GM20431 (cell line): ENCODE measurements at regions not wholly inside any gene's neighbourhood (a gene's known extent, or its start where the extent isn't known, plus 50 kb on each side); places are given as distances from the start of the nearest gene placed in this dataset.

Source experiments
- in situ Hi-C: fragments of 300-500 bp; cut with MseI, MboI; formaldehyde crosslinking; loops from one replicate; pipeline ENCODE4 v1.15.0; 2020; ENCODE audit warnings: low sequenced_read_pairs; ENCODE audit not compliant: unreplicated experiment

DNA sequence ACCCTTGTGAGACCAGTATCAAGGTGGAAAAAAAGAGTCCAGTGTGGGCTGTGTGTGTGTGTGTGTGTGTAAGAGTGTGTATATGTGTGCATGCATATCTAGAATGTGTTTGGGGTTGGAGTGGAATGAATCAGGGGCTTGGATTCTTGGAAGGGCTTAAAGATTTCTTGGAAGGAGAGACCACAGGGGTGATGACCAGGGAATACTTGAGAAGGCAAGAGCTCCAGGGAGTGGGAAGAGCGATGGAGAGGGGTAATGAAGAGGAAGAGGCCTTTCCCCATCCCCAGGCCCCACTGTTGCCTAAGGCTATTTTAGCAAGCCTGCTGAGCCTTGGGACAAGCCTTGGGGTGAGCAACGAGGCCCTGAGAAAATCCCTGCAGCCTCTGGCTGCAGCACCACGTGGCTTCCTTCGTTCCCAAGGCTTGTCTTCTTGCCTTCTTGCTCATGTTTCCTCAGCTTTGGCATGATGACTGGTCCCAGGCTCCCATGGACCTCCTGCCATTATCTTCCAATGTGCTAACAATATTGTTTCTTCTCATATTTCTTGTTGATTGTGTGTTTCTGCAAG, 663.4 kb downstream of the INHBA start:
- in situ Hi-C loops, result no loop called here

DNA sequence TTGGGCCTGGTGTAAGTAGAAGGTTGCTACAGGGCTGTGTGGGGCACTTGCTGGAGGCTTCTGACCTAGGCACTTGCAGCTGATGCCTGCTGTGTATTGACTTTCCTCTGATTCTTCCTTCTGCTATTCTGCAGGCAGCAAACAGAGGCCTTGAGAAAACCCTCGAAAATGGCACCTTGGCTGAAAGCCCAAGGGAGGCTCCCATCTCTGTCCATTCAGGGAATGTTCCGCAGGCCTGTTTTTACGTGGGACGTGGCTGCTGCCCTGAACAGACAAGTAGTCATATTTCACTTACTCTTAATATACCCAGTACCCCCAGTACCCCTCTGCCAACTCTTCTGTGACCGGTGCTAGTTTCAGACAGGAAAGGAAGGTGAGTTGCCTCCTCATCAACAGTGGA, 664.7 kb downstream of the INHBA start:
- in situ Hi-C loops, result no loop called here

DNA sequence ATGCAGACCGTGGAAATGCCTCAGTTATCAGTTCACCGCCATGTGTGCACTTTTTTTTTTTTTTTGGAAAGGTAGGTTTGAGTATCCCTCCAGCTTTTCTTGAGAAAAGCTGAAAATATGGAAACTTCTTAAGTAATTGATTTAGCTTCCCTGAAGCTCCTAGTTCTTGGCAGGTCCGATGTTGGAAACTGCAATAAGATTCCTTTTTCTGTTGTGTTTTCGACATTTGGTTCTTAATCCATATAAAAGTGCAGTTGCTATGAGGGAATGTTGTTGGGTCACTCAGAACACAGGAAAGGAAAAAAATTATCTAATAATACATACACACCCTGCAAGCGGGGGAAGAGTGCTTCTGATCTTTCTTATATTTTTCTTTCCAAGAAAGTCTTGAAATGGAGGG, 665.2 kb downstream of the INHBA start:
- in situ Hi-C loops, result no loop called here

DNA sequence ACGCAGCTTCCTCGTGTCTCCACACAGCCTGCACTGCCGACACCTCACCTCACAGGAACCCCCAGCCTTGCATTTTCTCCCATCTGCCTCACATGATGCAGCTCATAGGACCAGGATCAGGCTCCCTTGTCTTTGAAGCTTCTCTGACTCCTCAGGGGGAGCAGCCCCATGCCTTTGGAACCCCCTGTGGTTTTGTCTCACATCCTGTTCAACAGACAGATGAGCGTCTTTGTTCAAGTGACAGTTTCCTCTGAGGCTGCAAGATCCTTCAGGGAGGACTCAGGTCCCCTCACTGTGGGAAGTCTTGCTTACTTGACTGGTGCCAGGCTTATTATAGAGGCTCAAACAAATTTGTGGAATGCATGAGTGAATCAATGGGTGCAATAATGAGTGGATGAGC, 667.1 kb downstream of the INHBA start:
- in situ Hi-C loops, result no loop called here

DNA sequence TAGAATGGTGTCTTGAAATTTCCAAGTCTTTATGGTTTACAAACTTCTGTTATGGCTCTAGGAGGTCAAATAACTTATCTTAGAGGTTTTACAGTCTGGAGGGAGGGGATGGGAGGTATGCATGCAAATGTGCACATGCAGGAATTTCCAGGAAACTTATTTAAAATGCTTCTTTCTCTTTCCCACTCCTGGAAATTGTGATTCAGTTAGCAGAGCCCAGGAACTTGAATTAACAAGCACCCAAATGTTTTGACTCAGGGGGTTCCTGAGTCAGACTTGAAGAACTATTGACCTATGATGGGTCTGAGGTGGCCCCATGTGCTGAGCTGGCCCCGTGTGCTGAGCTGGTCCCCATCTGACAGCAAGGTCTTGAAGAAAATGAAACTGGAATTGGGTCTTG, 669.4 kb downstream of the INHBA start:
- in situ Hi-C loops, result no loop called here

DNA sequence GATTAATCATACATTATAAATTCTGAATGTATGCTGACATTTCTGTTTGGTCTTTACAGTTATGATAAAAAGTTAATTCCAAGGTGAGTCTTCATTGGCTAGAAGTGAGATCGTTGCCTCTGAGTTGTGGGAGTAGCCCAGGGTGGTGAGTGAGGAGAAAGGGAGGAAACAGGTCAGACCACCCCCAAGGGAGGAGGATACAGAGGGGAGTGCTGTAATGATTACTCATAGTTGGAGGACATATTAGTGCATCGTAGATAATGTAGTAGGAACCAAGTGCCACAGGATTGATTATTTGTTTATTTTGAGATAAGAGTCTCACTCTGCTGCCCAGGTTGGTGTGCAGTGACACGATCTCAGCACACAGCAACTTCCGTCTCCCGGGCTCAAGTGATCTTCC, 672.2 kb downstream of the INHBA start:
- in situ Hi-C loops, result no loop called here

DNA sequence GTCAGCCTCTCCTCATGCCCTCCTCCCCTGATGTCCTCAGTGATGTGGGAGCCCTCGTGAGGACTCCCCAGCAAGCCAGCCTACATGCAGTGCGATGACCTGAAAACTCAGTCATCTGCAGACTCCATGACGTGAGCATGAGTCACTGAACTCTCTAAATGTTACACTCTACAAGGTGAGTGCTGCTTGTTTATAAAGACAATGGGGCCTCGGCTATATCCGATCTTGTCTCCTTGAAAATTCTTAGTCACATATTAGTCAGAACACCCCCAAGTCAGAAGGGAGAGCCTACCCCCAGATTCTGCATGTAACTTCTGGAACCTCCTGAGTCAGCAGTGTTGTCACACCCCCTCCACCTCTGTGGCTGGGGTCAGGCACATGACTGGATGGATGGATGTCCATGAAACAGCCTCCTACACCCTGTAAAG, 673.8 kb downstream of the INHBA start:
- in situ Hi-C loops, result no loop called here

DNA sequence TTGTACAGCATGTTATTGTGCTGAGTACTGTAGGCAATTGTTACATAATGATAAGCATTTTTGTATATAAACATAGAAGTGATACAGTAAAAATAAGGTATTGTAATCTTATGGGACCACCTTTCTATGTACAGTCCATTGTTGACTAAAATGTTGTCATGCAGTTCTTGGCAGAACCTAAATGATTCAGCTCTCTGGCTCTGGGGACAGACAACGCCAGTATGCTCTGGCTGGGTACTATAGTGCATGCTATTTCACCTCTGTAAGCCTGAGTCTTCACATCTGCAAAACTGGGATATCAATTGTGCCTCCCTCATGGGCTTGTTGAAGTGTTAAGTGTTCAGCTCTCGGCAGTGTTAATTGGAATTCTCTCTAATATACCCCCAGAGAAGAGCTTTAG, 674.3 kb downstream of the INHBA start:
- in situ Hi-C loops, result no loop called here

DNA sequence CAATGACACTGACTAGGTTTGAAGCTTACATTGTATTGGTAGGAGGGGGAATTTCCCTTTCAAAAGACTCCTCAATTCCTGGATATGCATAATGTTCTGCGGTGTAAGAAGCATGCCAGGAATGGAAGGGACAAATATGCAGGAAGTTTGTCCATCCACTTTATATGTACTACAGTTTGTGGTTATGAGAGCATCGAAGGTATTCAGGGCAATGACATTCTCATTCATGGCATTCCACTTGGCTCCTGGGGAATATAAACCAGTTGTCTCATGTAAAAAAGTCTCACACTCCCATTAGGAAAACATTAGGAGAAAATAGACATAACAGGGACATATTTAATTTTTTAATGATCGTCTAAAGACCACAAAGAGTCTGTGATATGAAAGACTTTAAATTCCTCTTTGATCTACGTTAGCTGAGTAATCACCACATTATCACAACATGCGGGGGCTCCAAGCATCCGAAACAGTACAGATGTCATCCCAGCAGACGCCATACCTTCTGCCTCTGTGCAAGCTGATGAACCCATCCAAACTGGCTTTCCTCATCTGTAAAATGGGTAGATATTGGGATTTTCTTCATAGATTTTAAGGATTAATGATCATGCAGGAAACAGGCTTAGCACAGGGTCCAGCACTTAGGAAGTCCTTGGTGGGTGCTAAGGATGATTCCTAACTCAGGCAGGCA, 675.3 kb downstream of the INHBA start:
- in situ Hi-C loops, result no loop called here

DNA sequence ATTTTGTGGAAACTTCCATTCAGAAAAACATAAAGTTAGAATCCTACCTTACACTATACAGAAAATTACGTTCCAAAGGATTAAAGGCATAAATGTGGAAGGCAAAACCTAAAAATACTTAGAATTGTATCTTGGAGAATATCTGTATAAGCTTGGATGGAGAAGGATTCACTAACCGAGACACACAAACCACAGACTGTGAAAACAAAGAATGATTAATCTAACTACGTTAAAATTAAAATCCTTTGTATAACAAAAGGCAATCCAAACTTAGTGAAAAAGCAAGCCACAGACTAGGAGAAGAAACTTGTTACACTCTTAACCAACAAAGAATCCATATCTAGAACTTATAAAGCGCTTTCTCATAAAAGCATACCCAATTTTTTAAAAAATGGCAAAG, 678.8 kb downstream of the INHBA start:
- in situ Hi-C loops, result no loop called here

DNA sequence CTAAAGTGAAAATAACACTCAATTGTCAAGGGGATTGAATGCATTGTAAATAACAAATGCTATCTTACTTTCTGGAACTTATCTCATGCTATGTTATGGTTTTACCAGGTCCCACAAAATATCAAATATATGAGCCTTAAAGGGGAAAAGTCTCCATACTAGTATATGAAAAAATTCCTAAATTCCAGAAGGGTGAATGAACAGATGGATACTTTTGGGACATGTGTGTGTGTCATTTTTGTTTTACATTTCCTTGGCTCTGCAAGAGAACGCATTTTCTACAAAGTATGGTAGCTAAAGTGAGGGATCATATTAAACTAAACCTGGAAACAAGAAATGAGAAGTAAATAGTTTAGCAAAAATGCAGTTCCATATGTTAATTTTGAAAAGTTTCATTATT, 682.8 kb downstream of the INHBA start:
- in situ Hi-C loops, result no loop called here

DNA sequence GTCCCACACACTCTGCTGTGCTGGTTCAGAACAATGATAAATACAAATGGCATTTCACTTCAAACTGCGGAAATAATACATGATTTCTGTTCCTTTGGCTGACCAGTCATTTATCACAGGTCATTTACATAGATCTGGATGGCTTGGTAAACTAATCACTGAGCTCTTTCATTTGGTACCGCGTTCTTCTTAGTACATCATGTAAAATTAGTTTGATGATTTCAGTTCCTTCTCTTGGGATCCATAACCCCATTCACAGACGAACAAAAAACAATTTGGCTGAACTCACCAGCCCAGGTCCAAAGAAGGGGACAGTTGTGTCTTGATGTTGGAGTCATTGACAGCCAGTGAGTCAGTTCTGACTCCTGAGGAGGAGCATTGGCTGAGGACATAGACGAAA, 689.8 kb downstream of the INHBA start:
- in situ Hi-C loops, result no loop called here

DNA sequence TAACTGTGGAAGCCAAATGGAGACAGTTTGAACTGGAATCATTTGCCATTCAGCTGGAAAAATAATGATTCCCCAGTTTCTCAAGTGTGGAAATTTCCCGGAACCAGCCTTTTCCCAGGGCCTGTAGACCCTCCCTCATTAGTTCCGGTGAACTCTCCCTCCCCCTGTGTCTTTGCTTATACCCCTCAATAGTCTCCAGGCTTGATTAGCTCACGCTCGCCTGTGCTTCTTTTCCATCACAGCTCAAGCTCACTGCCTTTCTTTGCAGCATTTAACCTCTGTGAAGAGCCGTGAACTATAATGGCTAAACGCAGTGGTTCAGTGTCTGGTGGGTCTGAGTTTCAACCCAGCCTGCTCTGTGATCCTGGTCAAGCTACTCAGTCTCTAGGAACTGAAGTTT, 690.8 kb downstream of the INHBA start:
- in situ Hi-C loops, result no loop called here

DNA sequence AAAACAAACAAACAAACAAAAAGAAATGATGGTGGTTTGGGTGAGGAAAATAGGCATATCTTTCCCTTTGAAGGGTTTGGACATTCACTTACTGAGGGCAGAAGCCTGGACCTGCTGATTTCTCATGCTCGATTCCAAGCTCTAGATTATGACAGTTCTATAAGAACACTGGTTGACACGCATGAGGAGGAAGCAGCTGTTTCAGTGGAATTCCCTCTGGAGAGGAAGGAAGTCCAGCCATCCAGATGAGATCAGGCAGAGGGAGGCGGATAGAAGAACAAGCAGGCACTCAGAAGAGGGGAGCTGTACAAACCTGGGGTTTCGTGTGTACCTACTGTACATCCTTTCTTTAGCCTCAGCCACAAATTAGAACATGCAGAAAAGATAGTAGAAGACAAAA, 691.9 kb downstream of the INHBA start:
- in situ Hi-C loops, result no loop called here

DNA sequence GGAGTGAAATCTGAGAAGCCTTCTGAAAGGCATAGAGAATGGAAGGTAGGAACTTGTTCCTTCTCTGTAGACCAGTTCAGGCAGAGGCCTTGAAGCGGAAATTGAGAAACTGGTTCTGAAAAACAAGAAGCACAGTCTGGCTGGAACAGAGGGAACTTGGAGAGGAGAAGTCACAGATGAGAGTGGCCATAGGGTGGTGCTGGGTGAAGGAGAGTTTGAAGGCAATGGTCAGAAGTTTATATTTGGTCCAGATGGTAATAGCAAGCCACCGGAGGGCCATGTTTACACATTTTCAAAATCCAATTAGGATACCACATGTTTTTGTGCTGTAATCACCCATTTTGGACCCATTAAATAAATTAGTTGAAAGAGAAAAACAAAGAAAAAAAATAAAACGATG, 692.5 kb downstream of the INHBA start:
- in situ Hi-C loops, result no loop called here

DNA sequence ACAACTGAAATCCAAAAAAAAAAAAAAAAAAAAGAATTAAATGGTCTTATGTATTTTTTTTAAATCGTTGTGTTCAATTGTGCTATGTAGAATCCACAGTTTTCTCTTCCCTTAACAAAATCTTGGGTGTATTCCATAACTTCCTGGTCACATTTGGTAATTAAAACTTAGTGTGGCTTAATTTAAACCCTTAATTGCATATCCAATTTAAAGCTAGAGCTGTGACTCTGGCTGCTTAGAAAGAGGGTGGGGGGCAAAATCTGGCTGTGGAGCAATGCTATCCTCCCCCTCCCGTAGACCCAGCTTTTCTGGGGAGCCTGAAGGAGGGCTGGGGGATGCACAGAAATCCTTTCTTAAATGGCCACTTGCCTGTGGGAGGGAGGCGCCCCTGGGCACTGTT, 695.1 kb downstream of the INHBA start:
- in situ Hi-C loops, result no loop called here

DNA sequence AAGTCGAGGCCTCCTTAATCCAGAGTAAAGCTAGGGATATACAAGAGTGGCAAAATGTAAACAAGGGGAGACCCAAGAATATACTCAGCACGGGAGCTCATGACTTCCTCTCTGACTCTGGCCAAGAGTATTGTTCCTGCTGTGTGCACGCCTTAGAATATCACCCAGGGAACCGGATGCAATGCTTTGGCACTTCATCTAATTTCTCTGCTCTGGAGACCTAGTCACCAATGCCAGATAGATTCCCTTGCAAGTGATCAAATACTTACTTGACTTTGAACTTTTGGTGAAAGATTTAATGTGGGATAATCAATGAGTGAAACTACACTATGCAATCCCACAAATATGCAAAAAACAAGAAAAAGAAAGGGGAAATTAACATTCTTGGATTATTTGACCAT, 695.5 kb downstream of the INHBA start:
- in situ Hi-C loops, result no loop called here

DNA sequence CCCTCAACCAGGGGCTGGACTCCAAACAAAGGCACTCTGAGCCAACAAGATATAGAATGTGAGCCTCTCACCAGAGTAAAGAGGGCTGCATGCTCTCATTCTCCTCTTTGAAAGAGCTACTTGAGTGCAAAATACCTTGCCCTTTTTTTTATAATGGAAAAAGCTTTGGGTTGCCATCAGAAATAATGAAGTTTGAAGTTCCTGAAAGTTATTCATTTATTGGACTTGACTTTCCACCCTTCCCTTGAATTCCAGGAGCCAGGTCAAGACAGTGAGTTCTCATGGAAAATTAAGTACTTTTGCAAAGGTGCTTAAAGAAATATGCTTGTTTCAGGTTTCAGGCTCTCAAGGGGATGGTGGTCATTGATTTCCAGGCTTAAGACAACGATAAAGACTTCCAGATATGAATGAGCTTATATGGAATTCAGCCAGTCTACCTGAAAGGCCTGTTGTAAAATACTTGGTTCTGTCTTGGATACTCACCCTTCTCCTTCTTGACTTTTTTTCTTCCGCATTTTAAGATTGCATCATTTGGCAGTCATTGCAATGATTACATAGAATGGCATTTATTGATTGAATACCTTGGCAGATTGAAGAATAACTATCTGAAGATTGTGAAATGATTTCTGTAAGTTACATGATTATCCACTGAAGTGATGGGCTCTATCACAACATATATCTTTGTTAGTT, 696.4 kb downstream of the INHBA start:
- in situ Hi-C loops, result no loop called here

DNA sequence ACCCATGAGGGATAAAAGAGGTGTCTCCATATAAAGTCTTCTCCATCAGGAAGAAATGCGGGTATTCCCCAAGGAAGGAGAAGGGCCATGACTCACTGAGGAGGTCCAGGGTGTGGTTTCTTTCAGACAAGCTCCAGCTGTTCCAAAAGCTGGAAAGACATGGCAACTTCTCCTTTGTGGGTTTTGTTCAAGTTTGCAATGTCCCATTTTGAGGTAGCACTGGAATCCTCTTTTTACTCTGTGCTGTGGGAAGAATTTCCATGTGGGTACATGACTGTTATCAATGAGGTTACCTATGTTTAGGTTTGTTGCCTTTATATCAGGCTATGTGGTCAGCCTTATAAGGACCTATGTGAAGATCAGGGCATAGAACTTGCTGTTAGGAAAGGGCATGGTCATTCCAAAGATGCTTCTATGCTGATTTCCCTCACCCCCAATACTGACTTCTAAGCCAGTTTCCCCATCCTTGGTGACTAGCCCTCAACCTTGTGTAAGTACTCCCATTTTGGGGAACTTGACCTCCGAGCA, 697.5 kb downstream of the INHBA start:
- in situ Hi-C loops, result no loop called here

DNA sequence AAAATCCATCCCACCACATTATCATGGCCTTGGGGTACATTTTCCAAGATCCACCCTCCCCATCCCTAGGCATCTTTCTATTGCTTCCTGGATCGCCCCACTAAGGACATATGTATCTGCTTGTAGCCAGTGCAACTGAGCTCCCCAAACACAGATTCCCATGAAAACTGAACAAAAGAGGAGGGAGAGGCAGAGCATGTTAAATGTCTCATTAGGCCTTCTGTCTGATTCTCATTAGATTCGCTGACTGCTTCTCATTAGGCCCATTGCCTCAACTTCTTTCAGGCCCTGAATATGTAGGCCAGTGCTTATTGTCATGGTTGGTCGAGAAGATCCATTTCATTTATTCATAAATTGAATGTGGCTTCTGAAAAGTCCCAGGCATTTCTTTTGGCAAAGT, 698.9 kb downstream of the INHBA start:
- in situ Hi-C loops, result no loop called here

DNA sequence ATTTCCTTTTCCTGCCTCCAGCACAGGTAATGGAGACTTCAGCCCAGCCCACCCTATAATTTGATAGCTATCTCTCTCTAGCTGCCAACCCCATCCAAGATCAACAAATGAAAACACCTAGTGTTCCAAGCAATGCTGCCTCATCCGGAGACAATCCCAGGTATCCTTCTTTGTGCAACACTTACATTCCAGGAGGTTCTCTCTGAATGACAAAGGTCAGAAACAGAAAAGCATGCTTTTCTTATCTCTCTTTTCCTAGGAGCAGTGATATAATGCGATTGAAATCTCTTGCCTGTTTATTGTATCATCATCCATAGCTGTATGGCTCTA, 699.3 kb downstream of the INHBA start:
- in situ Hi-C loops, result no loop called here
